GM21367 (cell line): ENCODE measurements at regions not wholly inside any gene's neighbourhood (a gene's known extent, or its start where the extent isn't known, plus 50 kb on each side); places are given as distances from the start of the nearest gene placed in this dataset.
"Not testable (repeated sequence)": the region's sequence is repeated elsewhere in the genome, so short reads cannot be mapped to it uniquely, and the experiment has no call there.

Experiments used
- ATAC-seq: cut with Tn5 transposase; IDR thresholded peaks from one replicate; pipeline ENCODE4 v1.9.1; 2021; ENCODE audit not compliant: unreplicated experiment

- no peak for ATAC-seq
Measured at GRCh38 chr9:107792596-107792995, 303.0 kb upstream of the KLF4 start.

GRCh38 chr9:107792006-107792405, 302.4 kb upstream of the KLF4 start:
- ATAC-seq = no peak

DNA sequence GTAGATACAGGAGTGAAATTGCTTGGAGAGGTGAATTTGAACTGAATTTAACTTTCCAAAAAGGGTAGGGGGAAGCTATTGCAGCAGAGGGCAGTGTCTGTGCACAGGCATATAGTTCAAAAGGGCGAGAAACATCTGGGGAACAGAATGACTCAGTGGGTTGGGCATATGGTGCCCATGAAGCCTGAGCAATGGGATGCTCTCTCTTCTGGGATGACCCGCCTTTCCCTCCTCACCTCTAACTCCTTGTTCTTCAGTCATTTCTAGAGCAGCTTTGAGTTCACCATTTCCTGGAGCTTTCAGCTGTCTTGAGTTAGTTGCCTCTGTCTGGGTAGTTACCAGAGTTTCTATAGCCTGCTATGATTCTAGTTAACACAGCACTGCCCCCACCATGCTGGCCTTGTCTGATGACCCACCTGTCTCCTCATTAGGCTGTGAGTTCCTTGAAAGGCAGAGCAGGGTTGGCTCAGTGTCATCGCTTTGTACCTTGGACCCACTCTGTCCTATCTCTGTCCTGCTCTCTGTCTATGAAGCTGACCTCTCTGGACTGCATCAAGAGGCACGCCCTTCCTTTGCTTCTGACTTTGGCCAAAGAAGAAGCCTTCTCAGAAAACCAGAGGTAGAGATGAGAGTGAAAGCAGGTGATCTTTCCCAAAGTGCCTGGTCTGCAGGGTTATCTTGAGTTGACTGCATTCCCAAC, 299.6 kb upstream of the KLF4 start:
- ATAC-seq = no peak

GRCh38 chr9:107786561-107786960, 297.0 kb upstream of the KLF4 start:
- ATAC-seq = no peak

- no peak for ATAC-seq
Measured at GRCh38 chr9:107784235-107784958, 294.8 kb upstream of the KLF4 start.

- ATAC-seq = no peak
Measured at GRCh38 chr9:107782789-107783188, 293.2 kb upstream of the KLF4 start.

GRCh38 chr9:107782381-107782780, 292.8 kb upstream of the KLF4 start:
- ATAC-seq = no peak

- no peak for ATAC-seq
Measured at GRCh38 chr9:107780960-107781359, 291.4 kb upstream of the KLF4 start.

- ATAC-seq = no peak
Measured at GRCh38 chr9:107779731-107780130, 290.2 kb upstream of the KLF4 start.

DNA sequence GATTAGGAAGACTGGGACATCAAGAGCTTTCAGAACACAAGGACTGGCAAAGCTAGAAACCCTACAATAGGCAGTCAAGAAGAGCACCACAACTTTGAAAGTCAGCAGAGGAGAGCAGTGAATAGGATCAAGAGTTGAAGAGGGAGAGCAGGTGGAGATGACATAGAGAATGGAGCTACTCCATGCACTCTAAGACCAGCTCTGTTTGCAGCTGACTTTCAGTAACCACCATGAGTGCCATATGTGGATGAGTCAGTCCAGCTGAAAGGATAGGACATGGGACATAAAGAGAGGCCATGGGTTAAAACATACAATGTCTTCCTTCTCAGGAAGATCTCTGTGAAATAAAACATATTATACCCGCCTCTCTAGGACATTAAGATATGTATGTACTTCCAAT, 289.1 kb upstream of the KLF4 start:
- no peak for ATAC-seq

GRCh38 chr9:107774099-107774498, 284.5 kb upstream of the KLF4 start:
- not testable (repeated sequence) for ATAC-seq

- no peak for ATAC-seq
Measured at GRCh38 chr9:107772988-107773387, 283.4 kb upstream of the KLF4 start.

- ATAC-seq = no peak
Measured at GRCh38 chr9:107770716-107771115, 281.1 kb upstream of the KLF4 start.

- ATAC-seq = no peak
Measured at GRCh38 chr9:107768224-107768623, 278.7 kb upstream of the KLF4 start.

GRCh38 chr9:107767711-107768110, 278.1 kb upstream of the KLF4 start:
- ATAC-seq = no peak

DNA sequence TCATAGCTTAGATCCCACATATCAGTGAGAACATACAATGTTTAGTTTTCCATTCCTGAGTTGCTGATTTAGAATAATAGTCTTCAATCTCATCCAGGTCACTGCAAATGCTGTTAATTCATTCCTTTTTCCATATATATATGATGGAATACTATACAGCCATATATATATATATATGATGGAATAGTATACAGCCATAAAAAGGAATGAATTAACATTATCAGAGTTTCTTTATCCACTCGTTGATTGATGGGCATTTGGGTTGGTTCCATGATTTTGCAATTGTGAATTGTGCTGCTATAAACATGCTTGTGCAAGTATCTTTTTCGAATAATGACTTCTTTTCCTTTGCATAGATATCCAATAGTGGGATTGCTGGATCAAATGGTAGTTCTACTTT, 273.9 kb upstream of the KLF4 start:
- ATAC-seq = not testable (repeated sequence)

GRCh38 chr9:107761307-107761706, 271.7 kb upstream of the KLF4 start:
- no peak for ATAC-seq

GRCh38 chr9:107760469-107761242, 271.1 kb upstream of the KLF4 start:
- ATAC-seq = no peak

GRCh38 chr9:107759823-107760166, 270.2 kb upstream of the KLF4 start:
- no peak for ATAC-seq

DNA sequence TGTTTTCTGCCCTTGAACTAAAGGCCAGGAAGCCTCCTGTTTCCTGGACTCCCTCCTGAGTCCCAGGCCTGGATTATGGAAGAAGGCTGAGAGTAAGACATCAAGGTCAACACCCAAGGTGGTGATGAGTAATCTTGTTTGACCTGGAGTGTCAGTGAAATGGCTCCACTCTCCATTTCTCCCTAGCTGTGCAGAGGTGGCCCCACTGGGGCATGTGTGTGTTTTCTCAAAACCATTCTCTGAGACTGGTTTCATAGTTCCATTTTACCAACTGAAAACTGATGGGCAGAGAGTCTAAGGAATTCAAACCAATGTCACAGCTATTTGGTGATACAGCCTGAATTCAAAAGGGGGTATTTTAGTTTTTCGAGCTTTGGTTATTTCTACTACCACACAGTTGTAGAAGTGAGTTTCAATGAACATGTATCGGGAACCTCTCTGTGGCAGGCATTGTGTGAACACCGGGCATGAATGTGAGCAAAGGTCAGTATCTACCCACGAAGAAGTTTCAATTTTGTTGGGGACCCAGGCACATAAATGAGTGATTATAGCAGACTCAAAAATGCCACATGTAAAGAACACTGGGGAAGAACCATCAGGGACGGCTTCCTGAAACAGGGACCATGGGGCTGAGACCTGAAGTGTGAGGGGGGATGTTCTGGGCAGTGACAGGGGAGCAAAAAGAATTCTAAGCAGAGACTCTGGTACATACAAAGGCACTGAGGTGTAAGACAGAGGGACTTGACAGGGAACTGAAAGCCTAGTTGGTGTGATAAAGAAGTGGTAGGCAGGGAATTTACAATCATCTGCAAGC, 269.6 kb upstream of the KLF4 start:
- ATAC-seq = no peak

DNA sequence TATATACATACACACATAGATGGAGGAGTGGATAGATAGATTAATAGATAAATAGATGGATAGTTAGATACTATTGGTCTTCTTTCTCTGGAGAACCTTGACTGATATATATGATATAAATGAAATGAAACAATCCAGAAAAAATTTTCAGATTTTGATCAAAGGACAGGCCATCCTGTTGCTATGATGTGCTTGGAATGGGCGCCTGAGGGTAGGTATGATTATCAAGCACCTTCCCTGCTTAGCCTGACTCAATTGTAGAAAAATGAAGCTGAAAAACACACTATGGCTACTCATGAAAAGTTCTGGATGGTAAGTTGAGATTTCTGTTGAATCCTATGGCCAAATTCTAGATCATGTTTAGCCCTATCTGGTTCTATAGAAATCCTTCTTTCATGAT, 266.5 kb upstream of the KLF4 start:
- no peak for ATAC-seq
